GM12878 (cell line): ENCODE measurements at regions not wholly inside any gene's neighbourhood (a gene's known extent, or its start where the extent isn't known, plus 50 kb on each side); places are given as distances from the start of the nearest gene placed in this dataset.

ENCODE experiments used
- CTCF ChIP-seq, 3 experiments: IDR thresholded peaks in 2 of 3; conservative IDR thresholded peaks in 1 of 3; 2 replicates each; pipeline ENCODE4 v1.5.1; 2011; ENCODE audit warnings: low read depth in 3 of 3, low read length in 3 of 3, mild to moderate bottlenecking in 3 of 3, control low read depth in 2 of 3, moderate library complexity in 2 of 3, inconsistent platforms in 1 of 3, mixed read lengths in 1 of 3; ENCODE audit not compliant: control insufficient read depth in 2 of 3, insufficient read depth in 1 of 3; ENCODE audit errors: extremely low read depth in 1 of 3
- USF2 ChIP-seq: IDR thresholded peaks from 2 replicates; pipeline ENCODE4 v1.6.1; 2011; ENCODE audit warnings: low read depth, low read length, improper control_type of control experiment, borderline replicate concordance
- ZBTB11 ChIP-seq: fragments of 450-650 bp; formaldehyde crosslinking; IDR thresholded peaks from 2 replicates; pipeline ENCODE4 v1.5.0; 2022; ENCODE audit warnings: mild to moderate bottlenecking, missing genetic modification characterization
- ZNF207 ChIP-seq: fragments of 450-650 bp; IDR thresholded peaks from 2 replicates; pipeline ENCODE4 v1.6.1; 2014; ENCODE audit warnings: antibody characterized with exemption, mild to moderate bottlenecking, borderline replicate concordance

DNA sequence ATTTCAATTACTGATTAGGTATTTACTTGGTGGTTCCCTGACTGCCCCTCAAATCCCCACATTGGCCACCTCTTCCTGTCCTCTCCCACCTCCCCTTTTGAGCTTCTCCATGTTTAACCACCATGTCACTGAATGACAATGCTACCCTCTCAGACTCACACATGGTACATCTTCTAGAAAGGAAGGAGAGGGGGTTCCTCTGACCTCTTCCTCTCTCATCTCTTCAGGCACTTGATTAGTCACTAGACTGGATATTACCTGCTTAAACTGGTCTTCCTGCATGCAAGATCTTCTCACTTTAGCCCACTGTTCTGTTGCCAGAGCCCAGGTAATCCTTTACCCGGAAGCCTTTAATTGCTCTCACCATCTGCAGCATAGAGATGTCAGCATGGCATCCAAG is 64.9 kb downstream of the DIPK2A start:
- no peak for TF ChIP-seq USF2
- no peak for TF ChIP-seq CTCF (IDR thresholded peaks at IDR 0.05 in 2 of 3, conservative IDR thresholded peaks at IDR 0.05 in 1 of 3; ENCODE audit: control insufficient read depth in 2 of 3, extremely low read depth in 1 of 3, insufficient read depth in 1 of 3, low read depth in 3 of 3, low read length in 3 of 3)
- TF ChIP-seq ZBTB11 (CRISPR knock-in tag), result no peak
- TF ChIP-seq ZNF207, result no peak
